Fibroblast of the aortic adventitia (primary cell): ENCODE measurements at regions not wholly inside any gene's neighbourhood (a gene's known extent, or its start where the extent isn't known, plus 50 kb on each side); places are given as distances from the start of the nearest gene placed in this dataset.
A peak's percentile ranks its signal among the peaks of the same experiment; 100 is the strongest.

ENCODE experiments used
- DNase-seq: peaks from one replicate; pipeline ENCODE4 v3.0.0-alpha.2; 2010; ENCODE audit warnings: low read depth
- H3K4me3 ChIP-seq: 2 replicates; pipeline ENCODE4 v1.5.1; 2011; ENCODE audit warnings: low read depth, mild to moderate bottlenecking, control low read depth, low read length, moderate library complexity
- CTCF ChIP-seq: IDR thresholded peaks from 2 replicates; pipeline ENCODE4 v1.5.1; 2011; ENCODE audit warnings: mild to moderate bottlenecking, low read length, control low read depth, inconsistent platforms; ENCODE audit not compliant: insufficient read depth

GRCh38 chr14:56027421-56027820, 90.8 kb upstream of the PELI2 start:
- H3K4me3 ChIP-seq = no peak overlapping the region
- DNase-seq = no peak
- no peak for TF ChIP-seq CTCF

DNA sequence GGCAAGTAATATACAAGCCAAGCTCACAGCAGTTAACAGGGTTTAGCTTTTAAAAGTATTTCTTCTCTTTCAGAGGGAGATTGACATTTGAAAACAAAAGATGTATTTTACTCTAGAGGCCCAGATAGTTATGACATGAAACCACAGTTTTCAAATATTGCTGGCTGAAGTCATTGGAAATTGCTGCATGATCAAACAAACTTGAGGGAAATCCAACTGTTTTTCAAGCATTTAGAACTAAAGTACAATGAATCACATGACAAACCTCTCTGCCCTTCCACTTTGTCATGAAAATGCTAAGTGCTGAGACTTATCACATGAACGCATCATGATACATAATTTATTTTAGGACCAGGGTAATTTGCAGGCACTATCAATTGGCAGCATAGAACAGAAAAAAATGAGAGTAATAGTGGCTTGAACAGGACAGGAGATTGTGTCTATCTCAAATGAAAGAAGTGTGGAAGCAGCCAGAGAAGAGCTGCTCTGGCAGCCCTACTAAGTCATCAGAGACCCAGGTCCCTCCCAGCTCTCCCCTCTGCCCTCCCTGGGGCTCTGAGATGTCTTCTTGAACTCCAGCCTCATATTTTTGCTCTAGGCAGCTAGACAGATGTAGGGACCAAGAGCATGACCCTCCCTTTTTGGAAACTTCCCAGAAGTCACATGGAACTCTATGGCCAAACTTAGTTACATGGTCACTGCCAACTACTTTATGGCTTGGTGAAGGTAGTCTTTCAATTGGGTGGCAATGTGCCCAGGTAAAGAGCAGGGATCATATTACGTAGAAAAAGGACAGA, 90.1 kb upstream of the PELI2 start:
- DNase-seq = peak; percentile 2
- no peak overlapping the region for H3K4me3 ChIP-seq
- TF ChIP-seq CTCF = no peak

DNA sequence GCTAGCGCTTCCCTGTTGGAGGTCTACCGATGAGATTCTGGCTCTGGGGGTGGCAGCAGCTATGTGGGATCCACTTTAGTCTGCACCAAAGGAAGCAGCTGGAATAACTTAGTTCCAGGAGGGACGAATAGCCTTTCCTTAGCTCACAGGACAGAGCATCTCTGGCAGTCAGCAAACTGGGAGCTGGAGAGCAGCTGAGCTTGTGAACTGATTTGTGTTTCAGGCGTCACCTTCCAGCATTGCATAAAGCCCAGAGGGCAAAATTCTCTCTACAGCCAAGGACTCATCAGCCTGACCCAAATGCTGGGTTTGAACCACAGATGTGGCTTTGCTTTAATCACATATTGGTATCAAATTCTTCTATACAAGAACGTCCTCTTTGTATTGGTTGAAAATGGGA, 81.9 kb upstream of the PELI2 start:
- no peak overlapping the region for H3K4me3 ChIP-seq
- no peak for TF ChIP-seq CTCF
- DNase-seq = no peak

GRCh38 chr14:56040121-56040520, 78.1 kb upstream of the PELI2 start:
- H3K4me3 ChIP-seq = no peak overlapping the region
- no peak for TF ChIP-seq CTCF
- DNase-seq = peak; percentile 7

GRCh38 chr14:56044196-56044595, 74.0 kb upstream of the PELI2 start:
- H3K4me3 ChIP-seq = no peak overlapping the region
- no peak for DNase-seq
- TF ChIP-seq CTCF = no peak

- TF ChIP-seq CTCF = no peak
- no peak overlapping the region for H3K4me3 ChIP-seq
- DNase-seq = no peak
Observed at GRCh38 chr14:56046546-56046945, 71.7 kb upstream of the PELI2 start.

- no peak for DNase-seq
- no peak overlapping the region for H3K4me3 ChIP-seq
- no peak for TF ChIP-seq CTCF
Observed at GRCh38 chr14:56046996-56047395, 71.2 kb upstream of the PELI2 start.
